ENCODE measurements at regions not wholly inside any gene's neighbourhood (a gene's known extent, or its start where the extent isn't known, plus 50 kb on each side); places are given as distances from the start of the nearest gene placed in this dataset.

GRCh38 chr11:134544095-134544815 is 132.2 kb upstream of the B3GAT1 start:
- Histone ChIP-seq H3K27ac (ENCODE audit: insufficient read depth, low read length) (no peak overlapping the region), H4K20me1 (ENCODE audit: control insufficient read depth, extremely low read depth, insufficient read depth, low read length) (no peaks in the 10 kb centered on the region), H3K27me3 (ENCODE audit: control insufficient read depth, insufficient read depth, low read length) (no peaks in the 10 kb centered on the region), H3K4me3 (replicated peaks in 1 of 4; ENCODE audit: control extremely low read depth in 1 of 4, insufficient read depth in 1 of 4, low read depth in 3 of 4, low read length in 4 of 4) (no peak overlapping the region), H3K79me2 (ENCODE audit: control insufficient read depth, insufficient read depth, low read length) (no peaks in the 10 kb centered on the region), H3K4me1 (ENCODE audit: control insufficient read depth, extremely low read depth, insufficient read depth, low read length) (no peaks in the 10 kb centered on the region), H3K4me2 (ENCODE audit: extremely low read depth, insufficient read depth, low read length) (no peak overlapping the region), H3K9me3 (ENCODE audit: control insufficient read depth, insufficient read depth, low read depth, low read length) (no peaks in the 10 kb centered on the region), H3K9ac (ENCODE audit: insufficient read depth, low read length) (no peak overlapping the region), H3K36me3 (ENCODE audit: control insufficient read depth, insufficient read depth, low read length) (no peaks in the 10 kb centered on the region), H2AFZ (ENCODE audit: low read length) (no peak overlapping the region)
- no peak for TF ChIP-seq EZH2 (IDR thresholded peaks at IDR 0.05; ENCODE audit: low read length, missing control alignments)
- TF ChIP-seq, protein P1, sequence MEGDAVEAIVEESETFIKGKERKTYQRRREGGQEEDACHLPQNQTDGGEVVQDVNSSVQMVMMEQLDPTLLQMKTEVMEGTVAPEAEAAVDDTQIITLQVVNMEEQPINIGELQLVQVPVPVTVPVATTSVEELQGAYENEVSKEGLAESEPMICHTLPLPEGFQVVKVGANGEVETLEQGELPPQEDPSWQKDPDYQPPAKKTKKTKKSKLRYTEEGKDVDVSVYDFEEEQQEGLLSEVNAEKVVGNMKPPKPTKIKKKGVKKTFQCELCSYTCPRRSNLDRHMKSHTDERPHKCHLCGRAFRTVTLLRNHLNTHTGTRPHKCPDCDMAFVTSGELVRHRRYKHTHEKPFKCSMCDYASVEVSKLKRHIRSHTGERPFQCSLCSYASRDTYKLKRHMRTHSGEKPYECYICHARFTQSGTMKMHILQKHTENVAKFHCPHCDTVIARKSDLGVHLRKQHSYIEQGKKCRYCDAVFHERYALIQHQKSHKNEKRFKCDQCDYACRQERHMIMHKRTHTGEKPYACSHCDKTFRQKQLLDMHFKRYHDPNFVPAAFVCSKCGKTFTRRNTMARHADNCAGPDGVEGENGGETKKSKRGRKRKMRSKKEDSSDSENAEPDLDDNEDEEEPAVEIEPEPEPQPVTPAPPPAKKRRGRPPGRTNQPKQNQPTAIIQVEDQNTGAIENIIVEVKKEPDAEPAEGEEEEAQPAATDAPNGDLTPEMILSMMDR (conservative IDR thresholded peaks at IDR 0.05 in 1 of 2, IDR thresholded peaks at IDR 0.05 in 1 of 2; ENCODE audit: low read depth in 1 of 2, low read length in 2 of 2) = no peak
- no peak for DNase-seq (ENCODE audit: low read depth in 2 of 2)

GRCh38 chr11:134543645-134544044 is 131.6 kb upstream of the B3GAT1 start:
- H3K4me2 ChIP-seq (ENCODE audit: extremely low read depth, insufficient read depth, low read length) = no peak overlapping the region
- TF ChIP-seq, protein P1 (conservative IDR thresholded peaks at IDR 0.05 in 1 of 2, IDR thresholded peaks at IDR 0.05 in 1 of 2; ENCODE audit: low read depth in 1 of 2, low read length in 2 of 2) = no peak
- TF ChIP-seq EZH2 (IDR thresholded peaks at IDR 0.05; ENCODE audit: low read length, missing control alignments) = no peak
- no peak overlapping the region for H2AFZ ChIP-seq (ENCODE audit: low read length)
- H4K20me1 ChIP-seq (ENCODE audit: control insufficient read depth, extremely low read depth, insufficient read depth, low read length) = no peaks in the 10 kb centered on the region
- H3K27me3 ChIP-seq (ENCODE audit: control insufficient read depth, insufficient read depth, low read length) = no peaks in the 10 kb centered on the region
- H3K4me3 ChIP-seq (replicated peaks in 1 of 4; ENCODE audit: control extremely low read depth in 1 of 4, insufficient read depth in 1 of 4, low read depth in 3 of 4, low read length in 4 of 4) = no peak overlapping the region
- H3K79me2 ChIP-seq (ENCODE audit: control insufficient read depth, insufficient read depth, low read length) = no peaks in the 10 kb centered on the region
- no peak overlapping the region for H3K9ac ChIP-seq (ENCODE audit: insufficient read depth, low read length)
- no peaks in the 10 kb centered on the region for H3K36me3 ChIP-seq (ENCODE audit: control insufficient read depth, insufficient read depth, low read length)
- no peak overlapping the region for H3K27ac ChIP-seq (ENCODE audit: insufficient read depth, low read length)
- DNase-seq (ENCODE audit: low read depth in 2 of 2) = no peak
- no peaks in the 10 kb centered on the region for H3K4me1 ChIP-seq (ENCODE audit: control insufficient read depth, extremely low read depth, insufficient read depth, low read length)
- H3K9me3 ChIP-seq (ENCODE audit: control insufficient read depth, insufficient read depth, low read depth, low read length) = no peaks in the 10 kb centered on the region

DNA sequence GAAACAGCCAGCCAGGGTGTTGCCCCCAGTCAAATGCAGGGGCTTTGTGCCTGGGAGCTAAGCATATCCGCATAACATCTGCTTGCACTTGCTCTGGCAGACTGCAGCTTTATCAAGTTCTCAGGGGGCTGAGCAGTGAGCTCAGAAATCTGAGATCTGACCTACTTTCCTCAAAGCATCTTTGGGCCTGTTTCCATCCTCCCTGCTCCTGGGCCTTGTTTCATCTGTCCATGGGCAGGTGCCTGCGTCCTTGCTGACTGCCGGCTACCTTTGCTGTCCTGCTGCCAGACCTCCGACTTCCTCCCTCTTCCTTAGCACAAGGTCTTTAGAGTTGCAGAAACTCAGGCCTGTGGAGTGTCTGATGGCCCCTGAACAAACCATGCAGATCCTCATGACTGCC is 131.2 kb upstream of the B3GAT1 start:
- no peaks in the 10 kb centered on the region for H3K36me3 ChIP-seq (ENCODE audit: control insufficient read depth, insufficient read depth, low read length)
- H3K9ac ChIP-seq (ENCODE audit: insufficient read depth, low read length) = no peak overlapping the region
- H4K20me1 ChIP-seq (ENCODE audit: control insufficient read depth, extremely low read depth, insufficient read depth, low read length) = no peaks in the 10 kb centered on the region
- no peak overlapping the region for H3K27ac ChIP-seq (ENCODE audit: insufficient read depth, low read length)
- no peak for TF ChIP-seq EZH2 (IDR thresholded peaks at IDR 0.05; ENCODE audit: low read length, missing control alignments)
- TF ChIP-seq, protein P1 (conservative IDR thresholded peaks at IDR 0.05 in 1 of 2, IDR thresholded peaks at IDR 0.05 in 1 of 2; ENCODE audit: low read depth in 1 of 2, low read length in 2 of 2) = no peak
- H3K9me3 ChIP-seq (ENCODE audit: control insufficient read depth, insufficient read depth, low read depth, low read length) = no peaks in the 10 kb centered on the region
- H2AFZ ChIP-seq (ENCODE audit: low read length) = no peak overlapping the region
- H3K4me3 ChIP-seq (replicated peaks in 1 of 4; ENCODE audit: control extremely low read depth in 1 of 4, insufficient read depth in 1 of 4, low read depth in 3 of 4, low read length in 4 of 4) = no peak overlapping the region
- H3K79me2 ChIP-seq (ENCODE audit: control insufficient read depth, insufficient read depth, low read length) = no peaks in the 10 kb centered on the region
- no peak for DNase-seq (ENCODE audit: low read depth in 2 of 2)
- no peaks in the 10 kb centered on the region for H3K4me1 ChIP-seq (ENCODE audit: control insufficient read depth, extremely low read depth, insufficient read depth, low read length)
- H3K4me2 ChIP-seq (ENCODE audit: extremely low read depth, insufficient read depth, low read length) = no peak overlapping the region
- no peaks in the 10 kb centered on the region for H3K27me3 ChIP-seq (ENCODE audit: control insufficient read depth, insufficient read depth, low read length)
